GM12873 (cell line): ENCODE measurements at regions not wholly inside any gene's neighbourhood (a gene's known extent, or its start where the extent isn't known, plus 50 kb on each side); places are given as distances from the start of the nearest gene placed in this dataset.

Experiments
- CTCF ChIP-seq: IDR thresholded peaks from 2 replicates; pipeline ENCODE4 v1.5.1; 2012; ENCODE audit warnings: low read depth, mild to moderate bottlenecking, moderate library complexity, low read length, control low read depth; ENCODE audit not compliant: insufficient read depth; ENCODE audit errors: missing control alignments

- TF ChIP-seq CTCF: no peak
Measured at GRCh38 chr16:85261204-85261603, 148.9 kb upstream of the CIBAR2 start.

- TF ChIP-seq CTCF: no peak
Measured at GRCh38 chr16:85261657-85262557, 149.6 kb upstream of the CIBAR2 start.

- no peak for TF ChIP-seq CTCF
Measured at GRCh38 chr16:85262558-85263238, 150.4 kb upstream of the CIBAR2 start.

GRCh38 chr16:85263239-85263585 is 150.9 kb upstream of the CIBAR2 start:
- TF ChIP-seq CTCF: no peak

- no peak for TF ChIP-seq CTCF
Measured at GRCh38 chr16:85264752-85265151, 152.5 kb upstream of the CIBAR2 start.

GRCh38 chr16:85265161-85265784 is 153.0 kb upstream of the CIBAR2 start:
- no peak for TF ChIP-seq CTCF

GRCh38 chr16:85265810-85266209 is 153.5 kb upstream of the CIBAR2 start:
- no peak for TF ChIP-seq CTCF
